Nephron (organoid): ENCODE measurements at regions not wholly inside any gene's neighbourhood (a gene's known extent, or its start where the extent isn't known, plus 50 kb on each side); places are given as distances from the start of the nearest gene placed in this dataset.

ENCODE experiments used
- H3K27ac Mint-ChIP-seq, 3 experiments: 2 replicates each; pipeline ENCODE4 v1.8.0; 2020; ENCODE audit warnings: mixed read lengths in 3 of 3, mild to moderate bottlenecking in 2 of 3, moderate library complexity in 1 of 3
- H3K27me3 Mint-ChIP-seq: 2 replicates; pipeline ENCODE4 v1.8.0; 2021; ENCODE audit warnings: low read depth, mild to moderate bottlenecking, moderate library complexity, mixed read lengths
- H3K36me3 Mint-ChIP-seq: 2 replicates; pipeline ENCODE4 v1.8.0; 2020; ENCODE audit warnings: low read depth, mixed read lengths
- H3K4me1 Mint-ChIP-seq: 2 replicates; pipeline ENCODE4 v1.8.0; 2020; ENCODE audit warnings: mixed read lengths
- H3K4me3 Mint-ChIP-seq, 3 experiments: 2 replicates each; pipeline ENCODE4 v1.8.0; 2020; ENCODE audit warnings: mild to moderate bottlenecking in 3 of 3, mixed read lengths in 3 of 3, moderate library complexity in 2 of 3
- H3K9me3 Mint-ChIP-seq: 2 replicates; pipeline ENCODE4 v1.8.0; 2020; ENCODE audit warnings: mixed read lengths
- CTCF ChIP-seq, 3 experiments: fragments of 200-600 bp; sonication (generic); IDR thresholded peaks; one replicate each; pipeline ENCODE4 v1.5.0; 2021; ENCODE audit warnings: antibody characterized with exemption in 3 of 3; ENCODE audit not compliant: unreplicated experiment in 3 of 3

- no peaks in the 10 kb centered on the region for H3K27me3 Mint-ChIP-seq
- no peaks in the 10 kb centered on the region for H3K36me3 Mint-ChIP-seq
Observed at GRCh38 chr3:78123058-78123457, 1083.2 kb downstream of the ROBO2 start.

GRCh38 chr3:78129707-78130106 lies 1089.8 kb downstream of the ROBO2 start:
- no peaks in the 10 kb centered on the region for H3K36me3 Mint-ChIP-seq

More at GRCh38 chr3:78123058-78123457, 1083.2 kb downstream of the ROBO2 start:
- Mint-ChIP-seq H3K9me3 (peaks cover 12% of the 10 kb centered on the region), H3K4me3 (no peak overlapping the region), H3K4me1 (no peaks in the 10 kb centered on the region), H3K27ac (no peak overlapping the region)
- TF ChIP-seq CTCF (IDR thresholded peaks at IDR 0.05; ENCODE audit: unreplicated experiment in 3 of 3): no peak

GRCh38 chr3:78130741-78131290 lies 1090.9 kb downstream of the ROBO2 start:
- no peaks in the 10 kb centered on the region for H3K36me3 Mint-ChIP-seq
- H3K4me3 Mint-ChIP-seq: no peak overlapping the region
- TF ChIP-seq CTCF (IDR thresholded peaks at IDR 0.05; ENCODE audit: unreplicated experiment in 3 of 3): no peak
- H3K27me3 Mint-ChIP-seq: no peaks in the 10 kb centered on the region
- peaks cover 6% of the 10 kb centered on the region for H3K9me3 Mint-ChIP-seq
- no peak overlapping the region for H3K27ac Mint-ChIP-seq
- peaks cover 6% of the 10 kb centered on the region for H3K4me1 Mint-ChIP-seq

More at GRCh38 chr3:78129707-78130106, 1089.8 kb downstream of the ROBO2 start:
- no peaks in the 10 kb centered on the region for H3K27me3 Mint-ChIP-seq
- no peak overlapping the region for H3K4me3 Mint-ChIP-seq
- TF ChIP-seq CTCF (IDR thresholded peaks at IDR 0.05; ENCODE audit: unreplicated experiment in 3 of 3): no peak
- peaks cover 9% of the 10 kb centered on the region for H3K9me3 Mint-ChIP-seq
- H3K4me1 Mint-ChIP-seq: peaks cover 6% of the 10 kb centered on the region
- no peak overlapping the region for H3K27ac Mint-ChIP-seq

GRCh38 chr3:78134496-78134895 lies 1094.6 kb downstream of the ROBO2 start:
- no peaks in the 10 kb centered on the region for H3K27me3 Mint-ChIP-seq
- TF ChIP-seq CTCF (IDR thresholded peaks at IDR 0.05; ENCODE audit: unreplicated experiment in 3 of 3): no peak
- peaks cover 4% of the 10 kb centered on the region for H3K9me3 Mint-ChIP-seq
- no peak overlapping the region for H3K4me3 Mint-ChIP-seq
- peaks cover 3% of the 10 kb centered on the region for H3K4me1 Mint-ChIP-seq
- H3K36me3 Mint-ChIP-seq: no peaks in the 10 kb centered on the region
- H3K27ac Mint-ChIP-seq: no peak overlapping the region

DNA sequence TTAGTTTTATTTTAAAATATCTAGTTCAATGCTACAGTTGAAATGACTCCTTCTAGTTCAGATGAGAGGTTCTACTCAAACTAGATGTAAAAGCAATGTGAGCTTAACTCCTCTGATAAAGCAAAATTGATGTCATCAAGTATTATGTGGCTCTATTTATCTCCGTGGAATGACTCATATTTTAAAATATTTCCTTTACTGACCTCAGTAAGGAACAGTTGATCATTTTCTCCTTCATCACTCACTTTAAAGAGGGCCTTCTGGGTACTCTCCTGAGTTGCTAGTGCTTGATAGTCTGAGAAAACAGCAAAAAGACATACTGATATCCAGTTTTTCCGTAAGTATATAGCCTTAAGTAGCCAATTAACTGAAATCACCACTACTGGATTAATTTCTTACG lies 1099.3 kb downstream of the ROBO2 start:
- no peak overlapping the region for H3K27ac Mint-ChIP-seq
- no peaks in the 10 kb centered on the region for H3K4me1 Mint-ChIP-seq
- peaks cover 16% of the 10 kb centered on the region for H3K9me3 Mint-ChIP-seq
- no peak for TF ChIP-seq CTCF (IDR thresholded peaks at IDR 0.05; ENCODE audit: unreplicated experiment in 3 of 3)
- H3K36me3 Mint-ChIP-seq: no peaks in the 10 kb centered on the region
- no peak overlapping the region for H3K4me3 Mint-ChIP-seq
- H3K27me3 Mint-ChIP-seq: no peaks in the 10 kb centered on the region

GRCh38 chr3:78140274-78140673 lies 1100.4 kb downstream of the ROBO2 start:
- H3K4me3 Mint-ChIP-seq: no peak overlapping the region
- H3K27me3 Mint-ChIP-seq: no peaks in the 10 kb centered on the region
- no peaks in the 10 kb centered on the region for H3K36me3 Mint-ChIP-seq
- H3K27ac Mint-ChIP-seq: no peak overlapping the region
- H3K9me3 Mint-ChIP-seq: peaks cover 18% of the 10 kb centered on the region
- no peaks in the 10 kb centered on the region for H3K4me1 Mint-ChIP-seq
- no peak for TF ChIP-seq CTCF (IDR thresholded peaks at IDR 0.05; ENCODE audit: unreplicated experiment in 3 of 3)
